Hippocampal formation (tissue), 2 donors: ENCODE measurements at regions not wholly inside any gene's neighbourhood (a gene's known extent, or its start where the extent isn't known, plus 50 kb on each side); places are given as distances from the start of the nearest gene placed in this dataset.
"Not testable (repeated sequence)": the region's sequence is repeated elsewhere in the genome, so short reads cannot be mapped to it uniquely, and the experiment has no call there.

Experiments
- DNase-seq, 2 donors: peaks; one replicate each; lab custom pipeline; 2025; lab: John Stamatoyannopoulos, UW

GRCh38 chr3:110614186-110614585 is 457.4 kb upstream of the NECTIN3 start:
- DNase-seq, result no peak

GRCh38 chr3:110615454-110615853 is 456.2 kb upstream of the NECTIN3 start:
- no peak for DNase-seq

GRCh38 chr3:110618512-110619226 is 452.9 kb upstream of the NECTIN3 start:
- DNase-seq, result no peak

DNA sequence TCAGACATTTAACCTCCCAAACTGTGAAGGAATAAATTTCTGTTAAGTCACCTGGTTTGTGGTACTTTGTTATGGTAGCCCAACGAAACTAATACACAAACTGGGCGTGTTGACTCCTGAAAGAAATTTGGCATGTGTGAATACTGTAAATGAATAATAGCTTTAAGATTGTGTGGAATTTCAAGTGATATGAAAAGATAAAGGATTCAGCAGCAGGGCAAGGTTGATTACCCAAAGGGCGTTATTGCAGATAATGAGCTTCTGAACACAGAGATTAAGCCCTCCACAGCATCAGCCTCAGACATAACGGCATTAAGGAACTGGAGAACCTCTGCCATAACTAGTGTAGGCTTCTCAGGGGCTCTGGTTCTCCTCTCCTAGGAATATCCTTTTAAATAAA is 451.5 kb upstream of the NECTIN3 start:
- DNase-seq, result no peak

- DNase-seq, result no peak
These were observed 448.0 kb upstream of the NECTIN3 start for GRCh38 chr3:110623571-110623970.

- DNase-seq, result no peak
These were observed 447.0 kb upstream of the NECTIN3 start for GRCh38 chr3:110624576-110624975.

DNA sequence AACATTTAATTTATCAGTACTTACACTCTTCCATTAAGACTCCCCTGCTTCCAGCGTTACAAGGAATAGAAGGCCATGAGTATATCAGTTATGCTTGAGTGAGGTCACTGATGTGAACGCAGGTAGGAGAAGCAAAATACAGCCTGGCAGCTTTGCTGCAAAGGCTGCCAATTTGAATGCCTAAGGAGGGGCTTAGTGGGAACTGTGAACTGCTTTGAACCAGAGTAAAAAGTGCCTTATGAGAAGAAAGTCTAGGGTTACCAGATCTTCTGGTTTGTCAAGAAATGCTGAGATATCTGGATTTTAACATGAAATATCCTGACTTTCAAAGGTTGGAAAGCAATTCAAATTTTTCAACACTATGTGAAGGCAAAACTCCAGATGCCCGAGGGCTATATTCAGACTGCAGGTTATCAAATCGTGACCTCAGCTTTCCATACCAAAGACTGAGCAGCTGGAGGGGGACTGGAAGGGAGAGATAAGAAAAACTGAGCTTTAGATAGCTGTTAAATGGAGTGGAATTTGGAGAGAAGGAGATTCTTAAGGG is 446.3 kb upstream of the NECTIN3 start:
- DNase-seq, result no peak

DNA sequence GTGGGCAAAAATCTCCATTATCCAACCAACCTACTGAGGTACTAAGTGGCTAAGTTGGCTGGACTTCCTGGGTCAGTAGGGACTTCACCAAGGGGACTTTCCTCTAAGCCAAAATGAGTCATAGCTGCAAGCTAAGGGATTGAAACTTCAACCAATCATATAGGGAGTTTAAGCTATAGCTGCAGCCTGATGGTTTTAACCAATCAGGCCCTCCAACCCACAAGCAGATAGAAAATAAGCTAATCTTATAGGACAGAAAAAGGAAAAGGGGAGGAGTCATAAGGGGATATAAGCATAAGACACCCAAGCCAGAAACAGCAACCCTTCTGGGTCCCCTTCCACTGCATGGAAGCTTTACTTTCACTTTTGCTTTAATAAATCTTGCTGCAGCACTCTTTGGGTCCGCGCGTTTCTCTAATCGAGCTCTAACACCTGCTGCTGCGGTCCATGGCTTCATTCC is 444.9 kb upstream of the NECTIN3 start:
- not testable (repeated sequence) for DNase-seq

DNA sequence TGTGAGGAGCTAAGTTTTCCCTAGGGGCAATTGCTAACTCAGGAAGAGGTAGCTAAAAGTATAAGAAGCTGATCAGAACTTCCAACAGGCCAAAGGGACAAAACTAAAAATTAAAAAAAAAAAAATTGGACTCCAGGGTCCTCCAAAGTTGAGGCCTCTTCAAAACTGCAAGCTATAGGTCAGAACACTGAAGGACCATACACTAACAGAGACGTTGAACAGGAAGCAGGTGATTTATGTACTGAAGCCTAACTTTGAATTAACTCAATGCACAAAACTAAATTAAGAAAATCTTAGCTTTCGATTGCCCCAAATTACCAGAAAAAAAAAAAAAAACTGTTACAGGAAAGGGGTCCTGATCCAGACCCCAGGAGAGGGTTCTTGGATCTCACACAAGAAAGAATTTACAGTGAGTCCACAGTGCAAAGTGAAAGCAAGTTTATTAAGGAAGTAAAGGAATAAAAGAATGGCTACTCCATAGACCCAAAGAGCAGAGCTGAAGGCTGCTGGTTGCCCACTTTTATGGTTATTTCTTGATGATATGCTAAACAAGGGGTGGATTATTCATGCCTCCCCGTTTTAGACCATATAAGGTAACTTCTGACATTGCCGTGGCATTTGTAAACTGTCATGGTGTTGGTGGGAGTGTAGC is 442.8 kb upstream of the NECTIN3 start:
- no peak for DNase-seq

DNA sequence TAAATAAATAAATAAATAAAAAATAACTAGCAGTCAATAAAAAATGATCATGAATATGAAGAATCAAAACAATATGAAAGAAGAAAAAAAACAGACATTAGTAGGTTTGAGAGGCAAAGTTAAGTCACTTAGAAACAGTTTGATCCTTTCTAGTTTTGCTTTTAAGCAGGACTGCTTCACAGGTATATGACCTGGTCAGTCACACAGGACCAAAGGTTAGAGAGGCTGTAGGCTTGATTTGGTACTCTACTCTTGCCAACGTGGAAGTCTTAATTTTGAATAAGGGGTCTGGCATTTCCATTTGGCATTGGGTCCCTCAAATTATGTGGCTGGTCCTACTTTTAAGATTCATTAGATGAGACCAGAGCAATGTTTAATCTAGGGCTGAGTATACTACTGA is 441.7 kb upstream of the NECTIN3 start:
- DNase-seq, result no peak

GRCh38 chr3:110644203-110644602 is 427.4 kb upstream of the NECTIN3 start:
- no peak for DNase-seq

GRCh38 chr3:110646055-110646454 is 425.6 kb upstream of the NECTIN3 start:
- no peak for DNase-seq

- DNase-seq, result no peak
These were observed 425.1 kb upstream of the NECTIN3 start for GRCh38 chr3:110646496-110646895.

DNA sequence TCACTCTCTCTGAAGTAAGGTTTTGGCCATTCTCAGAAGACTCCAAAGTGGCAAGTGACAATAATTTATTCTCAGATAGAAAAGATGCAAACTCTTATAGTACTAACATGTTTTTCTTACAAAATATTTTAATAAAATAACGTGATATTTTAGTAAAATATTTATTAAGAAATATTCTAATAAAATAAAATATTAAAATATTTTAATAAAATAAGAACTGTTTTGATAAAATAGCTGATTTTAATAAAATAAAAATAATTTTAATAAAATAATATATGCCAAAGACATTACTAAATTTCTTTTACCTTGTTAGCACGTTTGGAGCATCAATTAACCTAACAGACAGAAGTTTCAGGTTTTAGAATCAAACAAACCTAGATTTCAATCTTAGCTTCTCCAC is 424.0 kb upstream of the NECTIN3 start:
- DNase-seq, result no peak

DNA sequence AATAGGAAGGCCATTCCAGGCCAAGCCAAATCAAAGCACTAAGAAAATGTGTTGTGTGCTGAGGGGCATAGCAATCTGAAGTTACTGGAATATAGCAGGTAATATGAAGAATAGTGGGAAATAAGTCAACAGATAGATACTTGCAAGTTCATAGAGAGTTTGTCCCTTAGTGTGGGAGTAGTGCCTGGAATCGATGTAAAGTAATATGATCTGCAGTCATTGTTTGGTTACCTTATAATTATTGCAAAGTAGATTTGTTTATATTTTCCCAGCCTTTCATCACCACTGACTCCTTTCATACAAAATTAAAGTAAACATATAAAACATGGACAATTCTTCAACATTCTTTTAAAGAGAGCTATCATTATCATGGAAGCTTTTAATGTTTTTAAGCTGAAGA is 420.9 kb upstream of the NECTIN3 start:
- no peak for DNase-seq

DNA sequence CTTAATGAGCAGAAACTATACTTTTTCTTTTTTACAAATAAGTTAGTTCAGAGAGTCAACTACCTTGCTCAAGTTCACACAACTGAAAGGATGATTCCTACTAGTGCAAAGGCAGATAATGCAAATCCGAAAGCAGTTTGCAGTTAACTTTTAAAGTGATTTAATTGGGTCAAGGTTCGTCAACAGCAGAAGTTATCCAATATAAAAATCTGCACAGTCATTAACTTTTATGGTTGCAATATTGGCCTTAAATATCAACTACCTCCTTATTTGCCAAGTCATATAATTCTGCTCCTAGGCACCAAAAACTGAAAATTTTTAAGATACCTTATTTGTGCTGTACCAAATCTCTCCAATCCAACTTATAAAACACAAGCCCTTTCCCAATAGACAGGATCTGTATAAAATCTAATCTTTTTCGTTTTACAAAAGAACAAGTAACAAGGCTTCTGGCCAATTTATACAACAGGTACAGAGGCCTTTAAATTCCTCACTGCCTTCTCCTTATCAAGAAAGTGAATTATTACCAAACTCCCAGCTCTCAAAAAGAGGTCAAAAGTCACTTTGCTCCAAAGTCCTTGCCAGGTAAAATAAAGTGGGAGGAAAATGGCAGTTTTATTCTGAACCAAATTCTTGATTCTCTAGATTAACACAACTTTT is 416.6 kb upstream of the NECTIN3 start:
- no peak for DNase-seq

DNA sequence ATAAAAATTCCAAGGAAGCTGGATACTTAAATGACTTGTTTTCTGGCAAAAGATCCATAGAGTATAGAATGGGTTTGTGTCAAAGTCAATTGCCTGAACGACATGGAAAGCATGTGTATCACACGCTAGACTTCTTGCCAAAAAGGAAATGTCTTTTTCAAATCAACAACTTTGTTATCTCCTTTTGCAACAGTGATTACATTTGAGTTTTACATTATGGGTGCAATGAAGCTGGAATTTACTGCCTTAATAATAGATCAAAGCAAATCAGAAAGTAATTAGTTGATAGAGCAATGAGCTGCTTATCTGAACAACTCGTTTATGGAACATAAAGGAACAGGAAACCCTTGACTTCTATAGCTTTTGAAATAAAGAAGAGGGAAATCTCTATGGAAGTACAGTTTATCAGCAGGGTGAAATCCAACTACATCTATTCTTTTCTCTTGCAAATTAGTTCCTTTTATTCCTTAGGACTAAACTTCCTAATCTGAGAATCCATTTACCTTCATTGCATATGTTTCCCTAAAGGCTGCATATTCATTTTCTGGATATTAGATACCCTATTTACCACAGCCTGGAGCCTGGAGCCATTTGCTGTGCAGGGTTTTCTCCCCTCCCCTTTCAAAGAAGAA is 415.1 kb upstream of the NECTIN3 start:
- no peak for DNase-seq

DNA sequence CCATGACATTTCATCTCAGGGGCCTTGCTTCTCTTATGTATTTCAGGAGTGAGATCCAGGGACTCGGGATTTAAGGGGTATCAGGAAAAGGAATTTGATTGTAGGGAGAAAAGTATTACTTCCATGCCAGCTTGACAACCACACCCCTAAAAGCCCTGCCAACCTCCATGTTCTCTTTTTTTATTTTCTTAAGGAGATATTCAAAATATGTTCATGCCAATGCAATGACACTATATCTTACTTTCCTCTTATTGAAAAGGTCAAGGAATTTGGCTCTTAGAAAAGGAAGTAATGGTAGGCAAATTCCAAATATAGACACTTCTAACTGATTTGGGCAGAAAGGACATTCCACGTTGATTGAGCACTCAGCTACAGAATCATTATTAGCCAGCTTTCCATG is 407.5 kb upstream of the NECTIN3 start:
- no peak for DNase-seq

GRCh38 chr3:110666495-110666894 is 405.1 kb upstream of the NECTIN3 start:
- DNase-seq, result no peak

GRCh38 chr3:110667216-110667615 is 404.4 kb upstream of the NECTIN3 start:
- DNase-seq, result no peak

GRCh38 chr3:110670407-110670806 is 401.2 kb upstream of the NECTIN3 start:
- DNase-seq, result no peak

DNA sequence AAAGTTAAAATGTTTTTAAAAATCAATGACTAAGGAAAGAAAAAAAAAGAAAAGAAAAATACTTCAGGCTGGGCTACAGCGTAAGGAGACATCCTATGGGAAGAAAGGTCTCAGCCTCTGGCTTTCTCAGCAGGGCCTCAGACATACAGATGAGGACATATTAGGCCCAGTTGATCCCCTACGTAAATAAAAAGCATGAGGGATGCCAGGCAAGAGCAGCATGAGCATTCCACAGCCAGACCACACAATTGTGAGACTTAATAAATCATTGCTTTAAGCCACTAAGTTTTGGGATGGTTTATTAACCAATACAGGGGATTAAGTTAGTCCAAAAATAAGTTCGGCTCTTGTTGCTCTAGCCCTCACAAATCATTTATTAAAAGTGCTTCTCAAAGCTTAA is 394.1 kb upstream of the NECTIN3 start:
- no peak for DNase-seq
